SW480 (cell line): ENCODE measurements at regions not wholly inside any gene's neighbourhood (a gene's known extent, or its start where the extent isn't known, plus 50 kb on each side); places are given as distances from the start of the nearest gene placed in this dataset.

Experiments
- DNase-seq: peaks from one replicate; pipeline ENCODE4 v3.0.0-alpha.2; 2016; ENCODE audit warnings: low spot score

GRCh38 chr3:89042236-89042835 lies 65.1 kb upstream of the EPHA3 start:
- DNase-seq, result no peak

- DNase-seq, result no peak
Observed at GRCh38 chr3:89043406-89043932, 64.0 kb upstream of the EPHA3 start.

GRCh38 chr3:89046661-89047060 lies 60.8 kb upstream of the EPHA3 start:
- DNase-seq, result no peak

- DNase-seq, result no peak
Observed at GRCh38 chr3:89049119-89049518, 58.3 kb upstream of the EPHA3 start.

- DNase-seq, result no peak
Observed at GRCh38 chr3:89052386-89052785, 55.0 kb upstream of the EPHA3 start.

GRCh38 chr3:89057398-89057797 lies 50.0 kb upstream of the EPHA3 start:
- DNase-seq, result no peak
